HEK293T (cell line): ENCODE measurements at regions not wholly inside any gene's neighbourhood (a gene's known extent, or its start where the extent isn't known, plus 50 kb on each side); places are given as distances from the start of the nearest gene placed in this dataset.

Experiments used
- ARNT ChIP-seq: fragments of 450-650 bp; IDR thresholded peaks from 2 replicates; pipeline ENCODE4 v1.6.1; 2017; ENCODE audit warnings: mild to moderate bottlenecking
- BHLHE40 ChIP-seq: fragments of 450-650 bp; IDR thresholded peaks from 2 replicates; pipeline ENCODE4 v1.6.1; 2016; ENCODE audit warnings: mild to moderate bottlenecking, moderate library complexity, borderline replicate concordance
- CTBP1 ChIP-seq: fragments of 450-650 bp; IDR thresholded peaks from 2 replicates; pipeline ENCODE4 v1.6.1; 2016; ENCODE audit warnings: borderline replicate concordance
- ELF4 ChIP-seq: fragments of 450-650 bp; IDR thresholded peaks from 2 replicates; pipeline ENCODE4 v1.6.1; 2017; ENCODE audit warnings: antibody characterized with exemption
- FOXA1 ChIP-seq: fragments of 450-650 bp; IDR thresholded peaks from 2 replicates; pipeline ENCODE4 v1.6.1; 2016; ENCODE audit warnings: mild to moderate bottlenecking
- FOXK2 ChIP-seq: fragments of 450-650 bp; IDR thresholded peaks from 2 replicates; pipeline ENCODE4 v1.6.1; 2016; ENCODE audit warnings: mild to moderate bottlenecking
- FOXM1 ChIP-seq: fragments of 450-650 bp; IDR thresholded peaks from 2 replicates; pipeline ENCODE4 v1.6.1; 2017; ENCODE audit warnings: mild to moderate bottlenecking, borderline replicate concordance
- HDGF ChIP-seq: fragments of 450-650 bp; IDR thresholded peaks from 2 replicates; pipeline ENCODE4 v1.6.1; 2017; ENCODE audit warnings: antibody characterized with exemption, borderline replicate concordance
- LEF1 ChIP-seq: fragments of 450-650 bp; IDR thresholded peaks from 2 replicates; pipeline ENCODE4 v1.6.1; 2017; ENCODE audit warnings: mild to moderate bottlenecking, borderline replicate concordance
- NFRKB ChIP-seq: fragments of 450-650 bp; IDR thresholded peaks from 2 replicates; pipeline ENCODE4 v1.6.1; 2016; ENCODE audit warnings: mild to moderate bottlenecking, moderate library complexity
- PKNOX1 ChIP-seq: fragments of 450-650 bp; IDR thresholded peaks from 2 replicates; pipeline ENCODE4 v1.6.1; 2016
- SP1 ChIP-seq: fragments of 450-650 bp; IDR thresholded peaks from 2 replicates; pipeline ENCODE4 v1.6.1; 2017
- SUZ12 ChIP-seq: fragments of 450-650 bp; IDR thresholded peaks from 2 replicates; pipeline ENCODE4 v1.6.1; 2016; ENCODE audit warnings: mild to moderate bottlenecking
- TARDBP ChIP-seq: fragments of 450-650 bp; IDR thresholded peaks from 2 replicates; pipeline ENCODE4 v1.6.1; 2016

GRCh38 chr3:22364851-22365250 is 613.8 kb upstream of the ZNF385D start:
- no peak for TF ChIP-seq TARDBP
- TF ChIP-seq SP1 = no peak
- TF ChIP-seq PKNOX1 = no peak
- TF ChIP-seq FOXM1 = no peak
- TF ChIP-seq BHLHE40 = no peak
- TF ChIP-seq CTBP1 = no peak
- TF ChIP-seq ARNT = no peak
- no peak for TF ChIP-seq NFRKB
- no peak for TF ChIP-seq SUZ12
- TF ChIP-seq FOXA1 = no peak
- no peak for TF ChIP-seq HDGF
- TF ChIP-seq LEF1 = no peak
- TF ChIP-seq FOXK2 = no peak
- TF ChIP-seq ELF4 = no peak
